HG03571 (cell line): ENCODE measurements at regions not wholly inside any gene's neighbourhood (a gene's known extent, or its start where the extent isn't known, plus 50 kb on each side); places are given as distances from the start of the nearest gene placed in this dataset.
"Not testable (repeated sequence)": the region's sequence is repeated elsewhere in the genome, so short reads cannot be mapped to it uniquely, and the experiment has no call there.

ENCODE experiments used
- ATAC-seq: cut with Tn5 transposase; IDR thresholded peaks from one replicate; pipeline ENCODE4 v1.9.1; 2021; ENCODE audit not compliant: unreplicated experiment

DNA sequence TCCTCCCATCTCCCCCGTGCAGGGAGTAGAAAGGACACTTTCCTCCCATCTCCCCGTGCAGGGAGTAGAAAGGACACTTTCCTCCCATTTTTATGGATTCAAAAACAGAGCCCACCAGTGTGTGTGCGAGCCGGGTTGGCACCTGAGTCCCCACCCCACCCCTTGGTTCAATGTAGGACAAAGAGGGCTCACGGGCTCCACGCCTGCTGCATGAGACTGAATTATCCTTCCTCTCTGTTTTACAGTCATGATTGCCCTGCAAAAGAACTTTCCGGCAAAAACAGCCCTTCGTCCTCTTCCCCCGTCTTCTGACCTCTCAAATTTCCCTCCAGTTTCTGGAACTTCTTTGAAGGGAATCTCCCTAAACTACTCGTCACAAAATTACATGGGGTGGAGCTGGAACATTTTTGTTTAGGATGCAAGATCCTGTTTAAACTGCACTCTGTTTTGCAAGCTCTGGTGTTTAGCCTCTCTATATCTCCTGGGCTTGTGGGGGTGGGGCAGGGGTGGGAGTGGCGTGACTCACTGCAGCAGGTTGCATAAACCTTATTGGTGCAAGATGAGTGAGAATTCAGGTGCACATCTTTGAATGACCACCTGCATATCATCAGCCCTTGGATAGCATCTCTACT, 99.8 kb downstream of the PSMG1 start:
- no peak for ATAC-seq

- ATAC-seq = no peak
Observed at GRCh38 chr21:39082656-39083376, 100.4 kb downstream of the PSMG1 start.

- no peak for ATAC-seq
Observed at GRCh38 chr21:39080366-39080765, 102.9 kb downstream of the PSMG1 start.

- ATAC-seq = no peak
Observed at GRCh38 chr21:39079617-39080016, 103.6 kb downstream of the PSMG1 start.

DNA sequence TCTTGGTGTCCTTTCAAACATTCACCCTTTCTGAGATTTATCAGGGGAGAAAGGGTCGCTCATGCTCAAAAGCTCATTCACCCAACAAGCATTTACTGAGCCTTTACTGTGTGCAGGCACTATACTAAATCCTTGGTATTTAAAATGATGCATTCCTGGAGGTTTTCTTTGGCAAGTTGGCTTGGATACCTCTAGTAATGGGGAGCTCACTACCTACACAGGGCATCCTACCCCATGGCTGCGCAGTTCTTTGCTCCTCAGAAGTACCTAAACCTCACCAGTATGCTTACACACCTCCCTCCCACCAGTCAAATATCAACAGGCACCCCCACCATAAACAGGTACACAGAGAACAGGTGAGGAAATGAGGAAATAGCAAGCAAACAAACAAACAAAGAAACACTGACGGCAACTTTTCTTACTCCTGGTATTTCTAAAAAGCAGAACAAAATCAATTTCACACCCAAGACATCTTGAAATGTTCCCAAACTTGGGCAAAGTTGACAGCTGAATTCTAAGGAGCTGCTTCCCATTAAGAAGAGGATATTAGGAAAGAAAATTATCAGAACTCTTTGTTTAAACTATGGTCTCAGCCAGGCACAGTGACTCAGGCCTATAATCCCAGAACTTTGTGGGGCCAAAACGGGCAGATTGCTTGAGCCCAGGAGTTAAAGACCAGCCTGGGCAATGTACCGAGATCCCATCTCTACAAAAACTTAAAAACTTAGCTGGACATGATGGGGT, 104.8 kb downstream of the PSMG1 start:
- ATAC-seq = no peak

DNA sequence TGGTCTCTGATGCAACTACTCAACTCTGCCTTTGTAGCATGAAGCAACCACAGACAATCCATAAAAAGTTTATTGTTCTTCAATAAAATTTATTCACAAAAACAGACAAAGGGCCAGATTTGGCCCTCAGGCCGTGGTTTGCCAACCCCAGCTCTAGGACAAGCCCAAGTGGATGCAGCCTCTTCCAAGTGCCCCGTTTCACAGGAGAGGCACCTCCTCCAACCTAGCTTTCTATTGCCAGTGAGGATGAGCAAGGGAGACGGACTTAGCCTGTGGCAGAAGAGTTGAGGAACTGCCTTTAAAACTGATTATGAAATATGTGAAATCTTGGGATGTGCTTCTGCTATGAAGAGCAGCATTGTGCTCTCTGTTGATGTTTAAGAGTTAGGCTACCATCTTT, 105.4 kb downstream of the PSMG1 start:
- ATAC-seq = no peak

GRCh38 chr21:39074508-39074907, 108.7 kb downstream of the PSMG1 start:
- no peak for ATAC-seq

DNA sequence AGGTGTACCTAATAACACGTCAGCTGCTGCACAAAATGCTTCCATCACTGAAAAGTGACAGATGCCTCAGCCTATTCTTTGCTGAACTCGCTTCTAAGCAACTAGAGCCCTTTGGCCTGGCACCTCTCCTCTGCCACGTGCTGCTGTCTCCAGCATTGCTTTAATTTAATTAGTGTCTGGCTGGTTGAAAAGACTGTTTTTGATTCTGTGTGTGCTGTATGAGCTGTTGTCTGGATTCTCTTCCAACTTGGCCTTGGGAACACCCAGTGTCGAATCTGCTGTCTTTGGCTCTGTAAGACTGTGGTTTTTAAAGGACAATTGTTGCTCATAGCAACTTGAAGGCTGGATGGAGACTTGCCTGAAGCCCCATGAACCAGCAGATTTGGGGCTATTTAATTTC, 109.5 kb downstream of the PSMG1 start:
- no peak for ATAC-seq

GRCh38 chr21:39073063-39073462, 110.2 kb downstream of the PSMG1 start:
- no peak for ATAC-seq

DNA sequence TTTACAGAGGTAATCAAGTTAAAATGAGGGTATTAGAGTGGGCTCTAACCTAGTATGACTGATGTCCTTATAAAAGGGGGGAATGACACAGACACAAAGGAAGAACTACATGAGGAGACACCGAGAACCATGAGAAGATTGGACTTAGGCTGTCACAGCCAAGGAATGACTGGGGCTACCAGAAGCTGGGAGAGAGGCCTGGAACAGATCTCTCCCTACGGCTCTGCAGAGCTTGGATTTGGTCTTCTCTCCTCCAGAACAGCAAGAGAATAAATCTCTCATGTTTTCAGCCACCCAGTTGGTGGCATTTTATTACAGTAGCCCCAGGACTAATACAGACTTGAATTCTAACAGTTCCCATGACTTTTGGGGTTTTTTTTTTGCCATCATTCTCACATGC, 110.8 kb downstream of the PSMG1 start:
- ATAC-seq = no peak

DNA sequence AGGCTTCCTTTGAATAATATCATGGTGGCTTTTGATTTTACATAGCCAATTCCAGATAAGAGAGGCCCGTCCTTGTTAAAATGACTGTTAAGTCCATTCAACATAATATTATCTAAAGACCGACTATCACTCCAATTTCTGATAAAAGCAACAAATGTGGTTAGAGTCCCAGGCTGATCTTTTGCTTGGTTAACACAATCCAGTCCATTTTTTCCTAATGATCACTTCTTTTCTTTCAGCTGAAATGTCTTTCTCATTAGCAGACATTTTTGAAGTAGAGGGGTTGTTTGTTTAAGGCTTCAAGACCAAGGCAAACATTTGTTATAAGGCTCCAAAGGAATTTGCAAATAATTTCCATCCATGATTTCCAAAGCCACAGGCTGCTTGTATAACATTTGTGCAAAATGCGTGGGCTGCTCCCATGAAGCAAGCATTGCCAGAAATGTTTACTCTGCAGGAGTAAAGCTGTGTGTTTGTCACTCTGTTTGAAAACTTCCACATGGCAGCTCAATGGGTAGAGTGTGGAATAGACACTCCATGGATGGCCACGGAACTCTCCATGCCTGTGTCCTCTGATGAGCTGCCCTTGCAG, 111.5 kb downstream of the PSMG1 start:
- ATAC-seq = no peak

DNA sequence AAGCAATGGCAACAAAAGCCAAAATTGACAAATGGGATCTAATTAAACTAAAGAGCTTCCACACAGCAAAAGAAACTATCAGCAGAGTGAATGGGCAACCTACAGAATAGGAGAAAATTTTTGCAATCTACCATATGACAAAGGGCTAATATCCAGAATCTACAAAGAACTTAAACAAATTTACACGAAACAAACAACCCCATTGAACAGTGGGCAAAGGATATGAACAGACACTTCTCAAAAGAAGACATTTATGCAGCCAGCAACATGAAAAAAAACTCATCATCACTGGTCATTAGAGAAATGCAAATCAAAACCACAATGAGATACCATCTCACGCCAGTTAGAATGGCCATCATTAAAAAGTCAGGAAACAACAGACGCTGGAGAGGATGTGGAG, 113.4 kb downstream of the PSMG1 start:
- not testable (repeated sequence) for ATAC-seq

DNA sequence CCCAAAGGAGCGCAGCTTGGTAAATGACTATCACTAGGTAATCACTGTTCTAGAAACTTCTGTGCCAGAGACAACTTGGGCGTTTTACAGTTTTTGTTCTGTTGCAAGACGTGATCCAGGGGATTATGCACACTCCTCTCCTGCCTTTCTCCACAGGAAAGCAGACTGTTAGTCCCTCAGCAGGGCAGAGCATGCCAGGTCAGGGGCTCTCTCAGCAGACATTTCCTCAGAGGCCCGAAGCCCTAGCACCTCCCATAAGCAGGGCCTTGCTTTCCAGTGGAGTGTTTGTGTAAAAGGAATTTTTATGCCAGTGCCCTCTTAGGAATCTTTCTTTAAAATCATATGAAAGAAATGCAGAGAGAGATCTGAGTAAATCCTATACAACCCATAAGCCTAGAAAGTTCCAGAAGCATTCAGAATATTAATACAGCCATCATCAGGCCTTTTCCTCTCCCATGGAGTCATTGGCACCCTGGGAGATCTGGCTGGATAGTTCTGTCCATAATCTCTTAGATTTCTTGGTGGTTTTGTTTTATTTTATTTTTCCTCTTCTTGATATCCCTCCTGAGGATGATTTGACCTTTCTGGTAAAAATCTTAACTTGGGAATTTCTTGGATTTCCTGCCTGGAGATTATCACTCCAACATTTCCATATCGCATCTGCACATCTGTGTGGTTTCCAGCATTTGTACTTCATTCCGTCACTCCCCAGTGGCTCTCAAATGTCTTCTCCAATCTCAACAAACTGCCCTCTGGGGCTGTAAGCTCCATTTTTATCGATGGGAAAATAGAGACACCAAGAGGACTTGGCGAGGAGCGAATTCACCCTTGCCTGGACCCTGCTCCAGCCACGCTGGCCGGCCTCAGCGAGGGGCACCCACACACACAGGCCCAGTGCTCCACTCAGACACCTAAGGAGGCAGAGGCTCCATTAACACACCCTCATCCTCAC, 116.1 kb downstream of the PSMG1 start:
- no peak for ATAC-seq

- ATAC-seq = no peak
Observed at GRCh38 chr21:39065917-39066316, 117.3 kb downstream of the PSMG1 start.

DNA sequence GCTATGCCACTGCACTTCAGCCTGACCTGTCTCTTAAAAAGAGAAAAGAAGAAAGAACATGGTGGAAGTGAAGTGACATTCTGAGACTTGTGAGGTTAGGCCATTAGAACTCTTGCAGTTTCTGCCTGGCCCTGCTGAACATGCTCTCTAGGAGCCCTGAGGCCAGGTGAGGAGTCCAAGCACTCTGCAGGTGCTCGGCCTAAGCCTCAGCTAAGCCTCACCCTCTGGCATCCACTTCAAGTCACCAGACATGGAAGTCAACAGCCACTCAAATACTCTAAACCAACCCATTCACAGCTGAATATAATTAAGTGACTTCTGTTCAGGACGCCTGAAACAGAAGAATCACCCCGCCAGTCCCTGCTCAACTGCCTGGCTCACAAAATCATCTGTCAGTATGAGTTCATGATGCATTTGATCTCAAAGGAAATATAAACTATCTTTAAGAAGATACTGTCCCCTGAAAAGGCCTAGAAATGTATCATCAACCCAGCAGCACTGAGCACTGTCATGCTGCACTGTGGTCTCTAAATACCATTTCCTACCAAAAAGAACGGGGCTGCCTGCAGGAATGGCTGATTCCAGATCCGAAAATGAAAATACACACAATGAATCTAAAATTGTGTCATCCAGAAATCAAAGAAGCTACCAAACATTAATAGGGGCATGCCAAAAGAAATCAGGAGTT, 118.8 kb downstream of the PSMG1 start:
- ATAC-seq = no peak

GRCh38 chr21:39063517-39063916, 119.7 kb downstream of the PSMG1 start:
- ATAC-seq = no peak

- no peak for ATAC-seq
Observed at GRCh38 chr21:39062196-39062595, 121.1 kb downstream of the PSMG1 start.

DNA sequence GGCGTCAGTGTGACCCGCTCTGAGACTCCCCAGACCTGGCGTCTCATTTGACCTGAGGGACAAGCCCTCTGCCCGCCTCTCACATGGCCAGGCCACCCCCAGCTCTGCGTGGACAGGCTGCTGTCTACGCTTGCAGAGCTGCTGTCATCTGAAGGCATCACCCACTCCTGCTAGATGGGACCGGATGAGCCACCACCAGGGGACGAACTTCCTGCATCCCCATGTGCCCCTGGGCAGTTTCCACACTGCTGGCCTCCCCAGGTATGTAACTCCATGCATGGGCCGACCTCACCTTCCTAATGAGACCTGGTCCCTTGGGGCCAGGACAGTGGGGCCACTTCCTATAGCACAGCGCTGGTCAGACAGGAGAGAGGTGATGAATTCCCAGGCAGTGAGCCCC, 121.5 kb downstream of the PSMG1 start:
- ATAC-seq = no peak

DNA sequence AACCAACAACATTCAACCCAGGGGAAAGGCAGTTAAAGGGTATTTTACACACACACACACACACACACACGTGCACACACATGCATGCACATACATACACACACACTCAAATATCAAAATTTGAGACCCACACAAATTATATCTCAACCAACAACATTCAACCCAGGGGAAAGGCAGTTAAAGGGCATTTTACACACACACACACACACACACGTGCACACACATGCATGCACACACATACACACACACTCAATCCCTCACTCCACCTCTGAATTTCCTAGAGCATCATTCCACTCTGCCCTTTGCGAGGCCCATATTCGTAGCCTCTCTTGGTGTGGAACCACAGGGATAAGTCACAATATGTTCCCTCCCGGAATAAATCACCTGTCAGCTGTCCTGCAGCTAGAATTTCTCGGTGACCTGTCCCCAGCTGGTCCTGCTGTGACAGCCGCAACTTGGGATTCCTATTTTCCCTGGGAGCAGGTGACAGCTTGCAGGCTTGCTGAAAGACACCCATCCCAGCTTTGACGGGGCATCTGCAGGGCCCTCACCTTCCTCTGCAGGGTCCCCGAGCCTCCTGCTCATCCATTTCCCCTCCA, 122.7 kb downstream of the PSMG1 start:
- ATAC-seq = no peak

- no peak for ATAC-seq
Observed at GRCh38 chr21:39057121-39057520, 126.1 kb downstream of the PSMG1 start.
